Kidney (tissue), 13 donors: ENCODE measurements at regions not wholly inside any gene's neighbourhood (a gene's known extent, or its start where the extent isn't known, plus 50 kb on each side); places are given as distances from the start of the nearest gene placed in this dataset.

Source experiments
- DNase-seq, 5 donors: peaks; one replicate each; pipeline ENCODE4 v3.0.0-alpha.2; 2013 to 2020
- FAIRE-seq: peaks from 2 replicates; lab custom pipeline; 2012; peaks lifted over from hg19 to GRCh38; lab: Jason Lieb, UNC
- H3K27ac ChIP-seq, 2 donors: one replicate each; pipeline ENCODE4 v1.7.0; 2013; ENCODE audit warnings: low read depth in 2 of 2, low read length in 2 of 2, inconsistent platforms in 1 of 2
- H3K27me3 ChIP-seq: one replicate; pipeline ENCODE4 v1.7.1; 2013; ENCODE audit warnings: low read length, inconsistent platforms; ENCODE audit not compliant: control insufficient read depth, insufficient read depth
- H3K36me3 ChIP-seq, 3 donors: one replicate each; pipeline versions ENCODE4 v1.7.0 to v1.7.1; 2013; ENCODE audit warnings: low read length in 3 of 3, control low read depth in 1 of 3, inconsistent platforms in 1 of 3; ENCODE audit not compliant: insufficient read depth in 3 of 3, control insufficient read depth in 2 of 3
- H3K4me1 ChIP-seq, 3 donors: one replicate each; pipeline versions ENCODE4 v1.7.0 to v1.7.1; 2013; ENCODE audit warnings: low read length in 3 of 3, inconsistent platforms in 1 of 3, low read depth in 1 of 3; ENCODE audit not compliant: control insufficient read depth in 2 of 3, insufficient read depth in 2 of 3
- H3K4me3 ChIP-seq, 3 donors: one replicate each; pipeline versions ENCODE4 v1.7.0 to v1.8.1; 2013; ENCODE audit warnings: low read length in 3 of 3, control low read depth in 1 of 3, inconsistent platforms in 1 of 3
- H3K9ac ChIP-seq, 3 donors: one replicate each; pipeline versions ENCODE4 v1.7.0 to v1.7.1; 2013; ENCODE audit warnings: low read length in 3 of 3, control low read depth in 1 of 3, inconsistent platforms in 1 of 3
- H3K9me3 ChIP-seq, 3 donors: one replicate each; pipeline versions ENCODE4 v1.7.0 to v1.7.1; 2013; ENCODE audit warnings: low read length in 3 of 3, control low read depth in 1 of 3, inconsistent platforms in 1 of 3; ENCODE audit not compliant: control insufficient read depth in 2 of 3, insufficient read depth in 1 of 3
- intact Hi-C: fragments of 100-400 bp; cut with DNase I; formaldehyde crosslinking; loops from one replicate; pipeline ENCODE4 v1.11.1; 2022
- TF ChIP-seq, protein P1 (sequence below): IDR thresholded peaks from 3 replicates; pipeline ENCODE4 v1.5.1; 2012; ENCODE audit warnings: mild to moderate bottlenecking, moderate library complexity, borderline replicate concordance; ENCODE audit not compliant: insufficient read depth; ENCODE audit errors: extremely low read depth
- donor health status: control.
- donor health status: control.
- donor health status: control.
- donor health status: control.
- donor health status: control.
- donor health status: DM: yes; HTN: yes; CAD: no.
- donor health status: Normal renal cell carcinoma (clear cell type).

DNA sequence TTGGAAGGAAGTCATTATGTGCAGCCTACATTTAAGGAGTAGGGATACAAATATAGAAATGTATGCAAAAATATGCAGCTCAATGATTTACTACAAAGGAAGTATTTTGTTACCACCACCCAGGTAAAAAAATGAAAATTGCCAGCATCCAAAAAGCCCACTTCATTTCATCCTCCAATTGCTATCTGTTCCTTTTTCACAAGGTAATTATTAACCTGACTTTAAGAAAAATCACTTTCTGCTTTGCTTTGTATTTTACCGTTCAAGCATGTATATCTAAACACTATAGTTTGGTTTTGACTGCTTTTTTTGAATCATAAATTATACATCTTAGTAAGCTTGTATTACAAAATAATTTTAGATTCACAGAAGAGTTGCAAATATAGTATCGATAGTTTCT, 768.5 kb upstream of the GJE1 start:
- Histone ChIP-seq H3K4me1 (no peaks in the 10 kb centered on the region), H3K9me3 (no peaks in the 10 kb centered on the region), H3K4me3 (no peak overlapping the region), H3K27ac (no peak overlapping the region), H3K9ac (no peak overlapping the region), H3K27me3 (no peaks in the 10 kb centered on the region), H3K36me3 (no peaks in the 10 kb centered on the region)
- intact Hi-C loops: no loop called here
- DNase-seq (no peak), FAIRE-seq (no peak)
- TF ChIP-seq, protein P1, sequence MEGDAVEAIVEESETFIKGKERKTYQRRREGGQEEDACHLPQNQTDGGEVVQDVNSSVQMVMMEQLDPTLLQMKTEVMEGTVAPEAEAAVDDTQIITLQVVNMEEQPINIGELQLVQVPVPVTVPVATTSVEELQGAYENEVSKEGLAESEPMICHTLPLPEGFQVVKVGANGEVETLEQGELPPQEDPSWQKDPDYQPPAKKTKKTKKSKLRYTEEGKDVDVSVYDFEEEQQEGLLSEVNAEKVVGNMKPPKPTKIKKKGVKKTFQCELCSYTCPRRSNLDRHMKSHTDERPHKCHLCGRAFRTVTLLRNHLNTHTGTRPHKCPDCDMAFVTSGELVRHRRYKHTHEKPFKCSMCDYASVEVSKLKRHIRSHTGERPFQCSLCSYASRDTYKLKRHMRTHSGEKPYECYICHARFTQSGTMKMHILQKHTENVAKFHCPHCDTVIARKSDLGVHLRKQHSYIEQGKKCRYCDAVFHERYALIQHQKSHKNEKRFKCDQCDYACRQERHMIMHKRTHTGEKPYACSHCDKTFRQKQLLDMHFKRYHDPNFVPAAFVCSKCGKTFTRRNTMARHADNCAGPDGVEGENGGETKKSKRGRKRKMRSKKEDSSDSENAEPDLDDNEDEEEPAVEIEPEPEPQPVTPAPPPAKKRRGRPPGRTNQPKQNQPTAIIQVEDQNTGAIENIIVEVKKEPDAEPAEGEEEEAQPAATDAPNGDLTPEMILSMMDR: no peak

DNA sequence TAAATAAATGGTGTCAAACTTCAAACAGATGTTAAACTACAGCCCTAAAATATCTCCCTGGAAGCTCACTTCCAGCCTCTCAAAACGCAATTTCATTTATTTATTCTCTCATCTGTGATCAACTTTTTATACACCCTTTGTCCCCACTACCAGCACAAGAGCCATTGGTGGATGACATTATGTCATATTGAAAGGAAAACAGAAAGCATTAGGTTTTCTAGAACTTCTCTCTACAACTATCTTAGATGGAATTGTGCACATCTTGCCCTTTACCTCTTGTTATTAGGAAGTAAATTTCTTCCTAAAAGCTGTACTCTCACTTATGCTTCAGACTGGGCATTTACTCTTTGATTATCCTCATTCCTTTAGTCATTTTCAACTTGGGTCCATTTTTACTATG, 771.2 kb upstream of the GJE1 start:
- DNase-seq (no peak), FAIRE-seq (no peak)
- intact Hi-C loops: no loop called here
- Histone ChIP-seq H3K27me3 (no peaks in the 10 kb centered on the region), H3K4me1 (no peaks in the 10 kb centered on the region), H3K9ac (no peak overlapping the region), H3K9me3 (no peaks in the 10 kb centered on the region), H3K36me3 (no peaks in the 10 kb centered on the region), H3K4me3 (no peak overlapping the region), H3K27ac (no peak overlapping the region)
- TF ChIP-seq, protein P1: no peak

DNA sequence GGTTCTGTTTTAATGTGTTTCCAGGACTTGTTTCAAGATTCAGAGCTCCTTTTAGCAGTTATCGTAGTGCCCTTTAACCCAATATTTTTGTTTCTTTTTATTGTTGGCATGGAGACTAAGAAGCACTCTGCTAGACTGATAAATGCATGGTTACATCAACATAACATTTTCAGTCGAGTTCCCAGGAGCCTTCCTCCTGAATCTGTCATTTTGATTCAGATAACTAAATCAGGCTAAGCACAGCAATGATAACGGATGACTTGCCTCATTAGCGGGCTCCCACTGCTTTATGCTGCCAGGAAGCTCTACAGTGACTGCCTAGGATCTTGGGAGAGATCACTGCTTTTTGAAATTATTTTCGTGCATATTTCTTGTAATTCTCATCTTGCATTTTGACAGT, 772.8 kb upstream of the GJE1 start:
- FAIRE-seq (no peak), DNase-seq (no peak)
- H3K4me1 ChIP-seq: no peaks in the 10 kb centered on the region
- TF ChIP-seq, protein P1: no peak
- H3K9ac ChIP-seq: no peak overlapping the region
- intact Hi-C loops: no loop called here
- no peaks in the 10 kb centered on the region for H3K27me3 ChIP-seq
- no peak overlapping the region for H3K27ac ChIP-seq
- H3K4me3 ChIP-seq: no peak overlapping the region
- no peaks in the 10 kb centered on the region for H3K9me3 ChIP-seq
- H3K36me3 ChIP-seq: no peaks in the 10 kb centered on the region
